DND-41 (cell line): ENCODE measurements at regions not wholly inside any gene's neighbourhood (a gene's known extent, or its start where the extent isn't known, plus 50 kb on each side); places are given as distances from the start of the nearest gene placed in this dataset.

Source experiments
- EZH2 ChIP-seq: IDR thresholded peaks from 3 replicates; pipeline ENCODE4 v1.6.1; 2012; ENCODE audit warnings: borderline replicate concordance, low read depth, mild to moderate bottlenecking, moderate library complexity, low read length, inconsistent platforms; ENCODE audit not compliant: severe bottlenecking
- TF ChIP-seq, protein P1 (sequence below): IDR thresholded peaks from 2 replicates; pipeline ENCODE4 v1.5.1; 2012; ENCODE audit warnings: borderline replicate concordance, low read length, moderate library complexity, mild to moderate bottlenecking; ENCODE audit not compliant: poor library complexity, severe bottlenecking; ENCODE audit errors: extremely low read depth

- TF ChIP-seq, protein P1, sequence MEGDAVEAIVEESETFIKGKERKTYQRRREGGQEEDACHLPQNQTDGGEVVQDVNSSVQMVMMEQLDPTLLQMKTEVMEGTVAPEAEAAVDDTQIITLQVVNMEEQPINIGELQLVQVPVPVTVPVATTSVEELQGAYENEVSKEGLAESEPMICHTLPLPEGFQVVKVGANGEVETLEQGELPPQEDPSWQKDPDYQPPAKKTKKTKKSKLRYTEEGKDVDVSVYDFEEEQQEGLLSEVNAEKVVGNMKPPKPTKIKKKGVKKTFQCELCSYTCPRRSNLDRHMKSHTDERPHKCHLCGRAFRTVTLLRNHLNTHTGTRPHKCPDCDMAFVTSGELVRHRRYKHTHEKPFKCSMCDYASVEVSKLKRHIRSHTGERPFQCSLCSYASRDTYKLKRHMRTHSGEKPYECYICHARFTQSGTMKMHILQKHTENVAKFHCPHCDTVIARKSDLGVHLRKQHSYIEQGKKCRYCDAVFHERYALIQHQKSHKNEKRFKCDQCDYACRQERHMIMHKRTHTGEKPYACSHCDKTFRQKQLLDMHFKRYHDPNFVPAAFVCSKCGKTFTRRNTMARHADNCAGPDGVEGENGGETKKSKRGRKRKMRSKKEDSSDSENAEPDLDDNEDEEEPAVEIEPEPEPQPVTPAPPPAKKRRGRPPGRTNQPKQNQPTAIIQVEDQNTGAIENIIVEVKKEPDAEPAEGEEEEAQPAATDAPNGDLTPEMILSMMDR = no peak
- no peak for TF ChIP-seq EZH2
Observed at GRCh38 chr4:164378361-164378760, 375.6 kb upstream of the SMIM31 start.
